Activated naive CD4-positive, alpha-beta T cell treated with anti-CD3 and anti-CD28 coated beads, Interleukin-2, amount 10 ng/mL, durations not matched to agents 7 days and 5 days (primary cell): ENCODE measurements at regions not wholly inside any gene's neighbourhood (a gene's known extent, or its start where the extent isn't known, plus 50 kb on each side); places are given as distances from the start of the nearest gene placed in this dataset.

Source experiments
- CTCF ChIA-PET: fragments of 350-600 bp; sonication (Branson Sonifier 250); formaldehyde crosslinking; loops from one replicate; lab custom pipeline; 2021; ENCODE audit warnings: antibody characterized with exemption; lab: Charles Lee
- DNase-seq: peaks from one replicate; pipeline ENCODE4 v3.0.0-alpha.2; 2020
- H3K27ac Mint-ChIP-seq: one replicate; pipeline ENCODE4 v1.8.0; 2021; ENCODE audit warnings: mild to moderate bottlenecking, moderate library complexity, mixed read lengths
- H3K27me3 Mint-ChIP-seq: one replicate; pipeline ENCODE4 v1.8.0; 2021; ENCODE audit warnings: mild to moderate bottlenecking, mixed read lengths
- H3K36me3 Mint-ChIP-seq: one replicate; pipeline ENCODE4 v1.8.0; 2021; ENCODE audit warnings: mixed read lengths
- H3K4me1 Mint-ChIP-seq: one replicate; pipeline ENCODE4 v1.8.0; 2021; ENCODE audit warnings: mixed read lengths
- H3K4me3 Mint-ChIP-seq: one replicate; pipeline ENCODE4 v1.8.0; 2021; ENCODE audit warnings: mild to moderate bottlenecking, moderate library complexity, mixed read lengths
- H3K9me3 Mint-ChIP-seq: one replicate; pipeline ENCODE4 v1.8.0; 2021; ENCODE audit warnings: mixed read lengths

DNA sequence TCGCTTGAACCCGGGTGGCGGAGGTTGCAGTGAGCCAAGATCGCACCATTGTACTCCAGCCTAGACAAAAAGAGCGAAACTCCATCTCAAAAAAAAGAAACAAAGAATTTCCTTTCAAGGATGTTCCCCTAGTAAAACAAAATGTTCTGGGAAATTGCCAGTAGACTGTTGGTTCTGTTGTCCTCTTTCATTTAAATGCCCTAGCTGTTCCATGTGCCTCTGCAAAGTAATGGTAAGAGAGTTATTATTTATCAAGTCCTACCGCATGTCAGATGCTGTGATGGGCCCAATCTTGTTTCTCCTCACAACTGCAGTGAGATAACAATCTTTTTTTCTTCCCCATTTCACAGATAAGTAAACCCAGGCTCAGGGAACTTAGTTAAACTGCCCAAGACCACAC, 254.3 kb upstream of the TPM1 start:
- Mint-ChIP-seq H3K4me1 (no peaks in the 10 kb centered on the region), H3K36me3 (no peaks in the 10 kb centered on the region), H3K4me3 (no peak overlapping the region), H3K27me3 (peaks cover 14% of the 10 kb centered on the region), H3K27ac (no peak overlapping the region), H3K9me3 (no peaks in the 10 kb centered on the region)
- CTCF ChIA-PET = no interaction called here
- no peak for DNase-seq

DNA sequence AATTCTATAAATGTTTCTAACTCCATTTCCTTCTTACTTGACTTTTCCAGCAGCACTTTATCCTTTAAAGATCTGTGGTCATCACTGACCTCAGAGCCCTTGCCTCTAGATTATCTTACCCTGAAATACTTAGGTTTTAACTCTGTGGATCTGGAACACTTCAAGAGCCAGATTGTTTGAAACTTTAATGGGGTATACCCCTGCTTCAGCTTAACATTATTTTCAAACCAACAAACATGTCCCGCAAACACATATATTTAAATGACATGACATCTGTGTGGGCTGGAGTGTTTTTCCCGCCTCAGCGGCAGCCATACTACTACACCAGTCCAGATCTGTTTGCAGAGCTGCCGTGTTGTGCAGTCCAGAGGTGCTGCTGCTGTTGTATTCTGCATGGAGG, 252.0 kb upstream of the TPM1 start:
- H3K27ac Mint-ChIP-seq = no peak overlapping the region
- CTCF ChIA-PET = interaction anchor here (0.6 kb wide), 1 partner anchor 89 kb away, joined by 3 read pairs; no protein-coding TSS in a partner anchor

DNA sequence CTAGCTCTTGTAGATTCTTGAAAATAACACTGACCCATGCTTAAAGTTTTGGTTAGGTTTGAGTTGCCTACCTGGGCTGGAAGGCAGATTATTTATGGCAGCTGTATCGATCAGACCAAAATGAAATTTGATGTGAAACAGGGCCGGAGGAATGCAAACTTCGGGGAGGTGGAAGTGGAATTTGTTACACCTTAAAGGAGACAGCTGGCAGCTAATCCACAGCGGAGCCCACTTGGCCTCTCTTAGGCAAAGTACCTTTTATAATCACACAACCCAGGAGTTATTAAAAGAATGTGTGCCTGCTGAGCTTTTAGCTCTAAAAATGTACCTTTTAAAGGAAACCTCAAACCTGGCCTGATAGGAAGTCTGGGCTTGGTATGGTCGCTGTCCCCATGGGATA, 250.9 kb upstream of the TPM1 start:
- no peak overlapping the region for H3K27ac Mint-ChIP-seq
- no peaks in the 10 kb centered on the region for H3K36me3 Mint-ChIP-seq
- no peaks in the 10 kb centered on the region for H3K4me1 Mint-ChIP-seq
- DNase-seq = no peak
- peaks cover 20% of the 10 kb centered on the region for H3K27me3 Mint-ChIP-seq
- H3K9me3 Mint-ChIP-seq = no peaks in the 10 kb centered on the region
- no peak overlapping the region for H3K4me3 Mint-ChIP-seq
- CTCF ChIA-PET = no interaction called here

More for the DNA sequence above, 252.0 kb upstream of the TPM1 start:
- peaks cover 18% of the 10 kb centered on the region for H3K27me3 Mint-ChIP-seq
- no peaks in the 10 kb centered on the region for H3K4me1 Mint-ChIP-seq
- no peaks in the 10 kb centered on the region for H3K9me3 Mint-ChIP-seq
- H3K36me3 Mint-ChIP-seq = no peaks in the 10 kb centered on the region
- no peak for DNase-seq
- H3K4me3 Mint-ChIP-seq = no peak overlapping the region

DNA sequence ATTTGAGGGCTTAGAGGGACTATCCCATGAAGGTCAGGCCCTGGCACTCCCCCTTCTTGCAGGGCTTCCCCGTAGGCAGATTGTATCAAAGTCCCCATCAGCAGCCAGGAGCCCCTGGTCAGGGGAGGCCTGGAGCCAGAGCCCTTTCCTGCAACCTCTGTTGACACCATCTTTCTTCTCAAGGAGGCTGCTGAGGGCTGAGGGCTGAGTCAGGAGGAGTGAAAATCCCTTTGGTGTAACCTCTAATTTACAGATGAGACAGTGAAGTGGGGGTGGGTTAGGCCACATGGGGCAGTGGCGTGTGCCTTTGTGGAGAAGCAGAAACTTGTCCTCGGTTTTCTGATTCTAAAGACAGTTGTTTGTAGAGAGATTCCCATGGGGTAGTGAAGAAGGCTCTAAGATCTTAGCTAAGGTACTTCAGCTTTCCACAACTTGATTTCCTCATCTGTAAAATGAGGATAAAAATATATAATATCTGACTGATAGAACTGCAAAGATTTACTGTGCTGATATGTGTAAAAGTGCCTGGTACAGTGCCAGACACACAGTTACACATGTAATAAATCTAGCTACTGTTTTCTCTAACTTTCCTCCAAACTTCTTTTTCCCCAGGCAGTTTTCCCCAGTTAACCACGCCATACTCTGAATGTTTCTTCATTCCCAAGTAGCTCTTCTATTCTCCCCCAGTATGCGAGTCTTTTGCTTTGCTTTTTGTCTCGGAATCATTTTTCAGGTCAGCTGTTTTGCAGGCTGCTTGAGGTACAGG, 249.4 kb upstream of the TPM1 start:
- Mint-ChIP-seq H3K4me1 (no peaks in the 10 kb centered on the region), H3K9me3 (no peaks in the 10 kb centered on the region), H3K27me3 (peaks cover 21% of the 10 kb centered on the region), H3K27ac (no peak overlapping the region), H3K36me3 (no peaks in the 10 kb centered on the region), H3K4me3 (no peak overlapping the region)
- CTCF ChIA-PET = interaction anchor here (0.6 to 1.0 kb wide), 2 partner anchors 51 to 100 kb away, joined by 3 read pairs; no protein-coding TSS in a partner anchor
- no peak for DNase-seq

DNA sequence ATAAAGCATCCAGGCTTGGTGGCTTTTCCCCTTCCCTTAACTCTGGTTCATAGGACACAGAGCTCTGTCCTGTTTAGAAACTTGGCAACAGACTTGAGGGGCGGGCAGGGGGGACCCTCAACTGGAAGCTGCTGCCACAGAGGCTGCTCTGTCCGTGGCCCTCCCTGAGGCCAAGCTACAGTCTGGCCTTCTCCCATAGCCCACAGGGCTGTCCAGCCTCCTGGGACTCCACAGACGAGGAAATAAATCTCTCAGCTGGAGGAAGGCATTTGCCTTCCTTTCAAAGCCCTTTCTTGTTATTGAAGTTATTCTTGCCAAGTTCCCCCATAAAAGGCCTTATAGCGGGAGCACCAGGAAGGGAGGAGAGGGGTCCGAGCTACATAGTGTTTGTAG, 248.8 kb upstream of the TPM1 start:
- CTCF ChIA-PET = interaction anchor here (1.0 kb wide), 1 partner anchor 52 kb away, joined by 3 read pairs; no protein-coding TSS in a partner anchor

DNA sequence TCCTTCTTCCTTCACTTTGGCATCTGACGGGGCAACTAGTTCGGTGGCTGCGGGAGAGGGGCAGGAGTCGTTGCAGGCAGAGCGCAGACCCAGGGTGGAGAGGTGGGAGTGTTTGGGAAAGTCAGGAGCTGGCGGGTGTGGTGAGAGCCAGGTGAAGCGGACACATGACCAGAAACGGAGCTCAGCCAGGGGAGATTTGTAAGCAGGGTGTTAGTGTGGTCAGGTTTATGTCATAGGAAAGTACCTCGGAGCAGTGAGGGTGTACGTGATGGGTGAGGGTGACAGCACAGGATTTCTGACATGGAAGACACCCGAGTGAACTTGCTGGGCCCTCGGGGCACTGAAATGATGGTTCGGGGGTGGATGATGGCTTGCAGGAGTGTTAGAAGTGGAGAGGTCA, 247.4 kb upstream of the TPM1 start:
- no peak overlapping the region for H3K27ac Mint-ChIP-seq
- CTCF ChIA-PET = no interaction called here
- no peak overlapping the region for H3K4me3 Mint-ChIP-seq
- H3K36me3 Mint-ChIP-seq = no peaks in the 10 kb centered on the region
- no peak for DNase-seq
- H3K4me1 Mint-ChIP-seq = no peaks in the 10 kb centered on the region
- no peaks in the 10 kb centered on the region for H3K9me3 Mint-ChIP-seq
- peaks cover 21% of the 10 kb centered on the region for H3K27me3 Mint-ChIP-seq

More for the DNA sequence above, 248.8 kb upstream of the TPM1 start:
- Mint-ChIP-seq H3K27ac (no peak overlapping the region), H3K9me3 (no peaks in the 10 kb centered on the region), H3K4me1 (no peaks in the 10 kb centered on the region), H3K27me3 (peaks cover 21% of the 10 kb centered on the region), H3K4me3 (no peak overlapping the region), H3K36me3 (no peaks in the 10 kb centered on the region)
- no peak for DNase-seq

DNA sequence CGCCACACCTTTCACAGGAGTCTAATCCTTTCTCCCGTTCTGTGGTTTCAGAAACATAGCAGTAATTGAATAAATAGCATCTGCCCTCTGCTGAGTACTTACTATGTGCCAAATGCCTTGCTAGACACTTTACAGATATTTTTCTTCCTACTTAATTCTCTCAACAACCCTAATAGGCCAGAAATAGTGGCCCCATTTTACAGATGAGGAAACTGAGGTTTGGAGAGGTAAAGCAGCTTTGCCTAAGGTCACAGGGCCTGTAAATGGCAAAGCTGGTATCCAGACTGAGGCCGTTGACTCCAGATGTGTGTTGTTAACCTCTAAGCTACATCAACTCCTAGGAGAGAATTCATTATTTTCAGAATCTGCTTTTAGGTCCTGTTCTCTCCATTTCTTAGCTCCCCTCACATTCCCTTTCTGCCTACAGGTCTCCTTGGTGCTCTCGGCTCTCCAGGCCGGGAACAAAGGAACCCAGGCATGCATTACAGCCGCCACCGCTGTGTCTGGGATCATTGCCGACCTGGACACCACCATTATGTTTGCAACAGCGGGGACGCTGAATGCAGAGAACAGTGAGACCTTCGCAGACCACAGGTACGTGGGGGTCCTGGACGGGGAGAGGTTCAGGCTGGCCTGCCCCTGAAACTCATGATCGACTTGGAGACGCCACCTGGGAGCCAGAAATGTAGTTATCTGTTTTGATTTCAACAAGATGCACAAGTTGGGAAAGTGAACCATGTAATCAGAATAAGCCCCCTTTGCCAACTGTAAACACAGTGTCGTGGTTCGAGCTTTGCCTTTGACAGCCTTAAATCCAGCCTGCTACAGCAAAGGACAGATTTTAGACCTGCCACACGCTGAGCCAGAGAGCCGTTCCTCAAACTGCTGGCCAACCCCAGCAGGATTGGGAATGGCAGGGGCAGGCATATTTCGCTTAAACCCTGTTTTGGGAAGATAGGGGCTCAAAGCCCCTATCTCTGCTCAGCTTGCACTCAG, 246.5 kb upstream of the TPM1 start:
- no peaks in the 10 kb centered on the region for H3K36me3 Mint-ChIP-seq
- peaks cover 21% of the 10 kb centered on the region for H3K27me3 Mint-ChIP-seq

DNA sequence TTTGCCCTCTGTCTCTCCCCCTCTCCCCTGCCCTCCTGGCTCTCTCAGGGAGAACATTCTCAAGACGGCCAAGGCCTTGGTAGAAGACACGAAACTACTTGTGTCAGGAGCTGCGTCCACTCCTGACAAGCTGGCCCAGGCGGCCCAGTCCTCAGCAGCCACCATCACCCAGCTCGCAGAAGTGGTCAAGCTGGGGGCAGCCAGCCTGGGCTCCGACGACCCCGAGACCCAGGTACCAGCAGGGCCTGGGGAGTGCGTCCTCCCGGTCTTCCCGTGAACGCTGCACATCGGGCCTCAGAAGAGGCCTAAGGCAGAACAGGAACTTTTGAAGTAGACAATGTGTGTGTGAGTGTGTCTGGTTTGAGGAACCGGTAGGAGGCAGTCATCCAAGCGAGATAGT, 245.4 kb upstream of the TPM1 start:
- H3K27ac Mint-ChIP-seq = no peak overlapping the region
- H3K27me3 Mint-ChIP-seq = peaks cover 16% of the 10 kb centered on the region
- CTCF ChIA-PET = no interaction called here
- no peaks in the 10 kb centered on the region for H3K36me3 Mint-ChIP-seq
- no peak overlapping the region for H3K4me3 Mint-ChIP-seq
- H3K9me3 Mint-ChIP-seq = no peaks in the 10 kb centered on the region
- no peaks in the 10 kb centered on the region for H3K4me1 Mint-ChIP-seq
- no peak for DNase-seq

More for the DNA sequence above, 246.5 kb upstream of the TPM1 start:
- Mint-ChIP-seq H3K4me3 (no peak overlapping the region), H3K9me3 (no peaks in the 10 kb centered on the region), H3K4me1 (no peaks in the 10 kb centered on the region), H3K27ac (no peak overlapping the region)
- CTCF ChIA-PET = no interaction called here
- DNase-seq = no peak

DNA sequence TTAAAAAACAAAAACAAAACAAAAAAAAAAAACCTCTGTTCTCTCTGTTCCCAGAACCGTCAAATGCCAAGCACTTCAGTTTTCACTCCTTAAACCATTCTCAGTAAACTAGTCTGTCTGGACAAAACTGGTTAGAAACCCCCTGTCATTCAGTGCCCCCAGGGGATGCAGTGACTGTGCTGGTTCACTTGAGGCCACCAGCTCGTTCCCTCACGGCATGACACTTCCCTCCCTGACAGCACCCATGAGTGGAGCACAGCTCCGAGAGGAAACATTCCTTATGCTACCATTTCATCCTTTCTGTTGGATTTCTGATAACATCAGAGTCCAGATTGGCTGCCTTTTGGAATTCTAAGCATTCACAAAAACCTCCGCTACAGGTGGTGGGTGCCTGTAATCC, 244.0 kb upstream of the TPM1 start:
- no peaks in the 10 kb centered on the region for H3K4me1 Mint-ChIP-seq
- no peaks in the 10 kb centered on the region for H3K9me3 Mint-ChIP-seq
- no peak overlapping the region for H3K27ac Mint-ChIP-seq
- no peak for DNase-seq
- CTCF ChIA-PET = no interaction called here
- H3K4me3 Mint-ChIP-seq = no peak overlapping the region
- peaks cover 7% of the 10 kb centered on the region for H3K27me3 Mint-ChIP-seq
- no peaks in the 10 kb centered on the region for H3K36me3 Mint-ChIP-seq

DNA sequence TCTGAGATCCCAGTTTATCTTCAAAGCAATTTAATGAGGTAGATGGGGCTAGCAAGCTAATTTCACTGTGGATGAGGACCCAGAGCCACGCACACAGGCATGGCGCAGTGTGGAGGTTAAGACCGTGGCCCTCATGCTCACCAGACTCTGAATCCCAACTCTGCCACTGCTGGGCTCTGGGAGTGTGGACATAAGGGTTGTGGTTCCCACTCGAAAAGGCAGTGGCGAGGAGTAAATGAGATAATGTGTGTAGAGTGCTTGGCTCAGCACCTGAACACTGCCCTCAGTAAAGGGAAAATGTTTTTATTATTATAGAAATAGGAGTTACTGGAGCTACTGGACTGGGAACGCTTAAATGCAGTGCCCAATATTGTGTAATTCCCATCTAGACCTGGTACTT, 243.5 kb upstream of the TPM1 start:
- Mint-ChIP-seq H3K27me3 (peaks cover 7% of the 10 kb centered on the region), H3K4me3 (no peak overlapping the region), H3K4me1 (no peaks in the 10 kb centered on the region), H3K9me3 (no peaks in the 10 kb centered on the region), H3K36me3 (no peaks in the 10 kb centered on the region), H3K27ac (no peak overlapping the region)
- CTCF ChIA-PET = no interaction called here
- DNase-seq = no peak

DNA sequence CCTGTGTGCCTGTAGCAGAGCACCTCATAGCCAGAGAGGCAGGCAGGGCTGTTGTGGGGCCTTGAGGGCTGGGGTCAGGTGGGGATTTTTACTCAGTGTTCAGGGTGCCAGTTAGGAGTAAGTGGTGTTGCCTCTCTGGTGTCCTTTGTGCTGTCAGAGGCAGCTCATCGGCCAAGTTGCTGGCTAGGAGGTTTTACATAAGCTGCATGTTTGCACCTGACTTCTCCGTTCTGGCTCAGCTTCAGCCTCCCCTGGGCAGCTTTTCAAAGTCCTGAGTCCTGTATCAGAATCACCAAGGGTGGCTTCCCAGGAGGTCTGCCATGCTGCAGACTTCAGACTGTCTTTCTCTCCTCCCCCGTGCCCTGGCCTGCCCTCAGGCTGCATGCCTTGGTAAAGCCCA, 242.6 kb upstream of the TPM1 start:
- Mint-ChIP-seq H3K9me3 (no peaks in the 10 kb centered on the region), H3K4me3 (no peak overlapping the region), H3K4me1 (no peaks in the 10 kb centered on the region), H3K27ac (no peak overlapping the region), H3K36me3 (no peaks in the 10 kb centered on the region), H3K27me3 (peaks cover 6% of the 10 kb centered on the region)
- CTCF ChIA-PET = no interaction called here
- no peak for DNase-seq

DNA sequence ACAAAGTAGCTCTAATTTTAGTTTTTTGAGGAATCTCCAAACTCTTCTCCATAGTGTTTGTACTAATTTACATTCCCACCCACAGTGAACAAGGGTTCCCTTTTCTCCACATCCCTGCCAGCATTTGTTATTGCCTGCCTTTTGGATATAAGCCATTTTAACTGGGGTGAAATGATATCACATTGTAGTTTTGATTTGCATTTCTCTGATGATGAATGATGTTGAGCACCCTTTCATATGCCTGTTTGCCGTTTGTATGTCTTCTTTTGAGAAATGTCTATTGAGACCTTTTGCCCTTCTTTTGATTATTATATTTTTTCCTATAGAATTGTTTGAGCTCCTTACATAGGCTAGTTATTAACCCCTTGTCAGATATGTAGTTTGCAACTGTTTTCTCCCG, 239.9 kb upstream of the TPM1 start:
- H3K36me3 Mint-ChIP-seq = no peaks in the 10 kb centered on the region
- DNase-seq = no peak
- H3K9me3 Mint-ChIP-seq = no peaks in the 10 kb centered on the region
- CTCF ChIA-PET = no interaction called here
- H3K27me3 Mint-ChIP-seq = no peaks in the 10 kb centered on the region
- no peak overlapping the region for H3K4me3 Mint-ChIP-seq
- no peak overlapping the region for H3K27ac Mint-ChIP-seq
- no peaks in the 10 kb centered on the region for H3K4me1 Mint-ChIP-seq

DNA sequence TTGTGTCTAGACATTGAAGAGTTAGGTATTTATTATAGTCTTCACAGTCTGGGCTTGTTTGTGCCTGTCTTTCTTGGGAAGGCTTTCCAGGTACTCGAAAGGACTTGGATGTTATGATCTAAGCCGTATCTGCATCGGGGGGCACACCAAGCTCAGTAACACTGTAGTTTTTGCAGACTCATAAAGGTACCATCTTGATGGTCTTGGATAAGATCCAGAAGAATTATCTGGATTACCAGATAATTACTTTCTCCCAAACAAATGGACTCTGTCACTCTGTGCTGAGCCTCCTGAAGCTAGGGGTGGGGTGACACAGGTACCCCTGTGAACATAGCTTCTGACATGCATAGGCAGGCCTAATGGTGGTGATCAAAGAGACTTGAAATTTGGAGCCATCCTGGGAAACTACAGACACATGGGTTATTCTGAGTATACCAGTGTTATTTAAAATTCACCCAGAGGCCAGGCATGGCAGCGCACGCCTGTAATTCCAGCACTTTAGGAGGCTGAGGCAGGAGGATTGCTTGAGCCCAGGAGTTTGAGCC, 238.6 kb upstream of the TPM1 start:
- no peak for DNase-seq
- CTCF ChIA-PET = no interaction called here
- no peak overlapping the region for H3K27ac Mint-ChIP-seq
- H3K4me1 Mint-ChIP-seq = no peaks in the 10 kb centered on the region
- no peaks in the 10 kb centered on the region for H3K27me3 Mint-ChIP-seq
- H3K36me3 Mint-ChIP-seq = no peaks in the 10 kb centered on the region
- H3K9me3 Mint-ChIP-seq = no peaks in the 10 kb centered on the region
- H3K4me3 Mint-ChIP-seq = no peak overlapping the region

DNA sequence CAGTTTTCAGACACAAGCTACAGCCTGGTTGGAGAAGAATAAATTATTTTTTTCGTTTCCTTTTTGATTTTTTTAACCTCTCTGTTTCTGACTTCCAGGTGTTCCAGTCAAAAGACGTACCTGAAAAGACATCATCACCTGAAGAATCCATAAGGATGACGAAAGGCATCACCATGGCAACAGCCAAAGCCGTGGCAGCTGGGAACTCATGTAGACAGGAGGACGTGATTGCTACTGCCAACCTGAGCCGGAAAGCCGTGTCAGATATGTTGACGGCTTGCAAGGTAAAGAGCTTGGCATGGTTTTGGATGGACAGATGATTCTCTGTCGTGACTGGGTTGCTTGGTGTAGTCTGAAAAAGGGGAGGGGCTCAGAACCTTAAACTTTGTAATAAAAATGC, 237.0 kb upstream of the TPM1 start:
- CTCF ChIA-PET = no interaction called here
- Mint-ChIP-seq H3K9me3 (no peaks in the 10 kb centered on the region), H3K27ac (no peak overlapping the region), H3K36me3 (no peaks in the 10 kb centered on the region), H3K4me1 (no peaks in the 10 kb centered on the region), H3K27me3 (peaks cover 4% of the 10 kb centered on the region), H3K4me3 (no peak overlapping the region)
- no peak for DNase-seq
